HCEC 1CT (cell line): ENCODE measurements at regions not wholly inside any gene's neighbourhood (a gene's known extent, or its start where the extent isn't known, plus 50 kb on each side); places are given as distances from the start of the nearest gene placed in this dataset.
"Not testable (repeated sequence)": the region's sequence is repeated elsewhere in the genome, so short reads cannot be mapped to it uniquely, and the experiment has no call there.

ENCODE experiments used
- DNase-seq: peaks from one replicate; pipeline ENCODE4 v3.0.0-alpha.2; 2017

- DNase-seq = no peak
Measured at GRCh38 chr16:8109510-8110369, 480.6 kb downstream of the TMEM114 start.

GRCh38 chr16:8108991-8109509 lies 481.3 kb downstream of the TMEM114 start:
- no peak for DNase-seq

GRCh38 chr16:8107296-8107695 lies 483.0 kb downstream of the TMEM114 start:
- no peak for DNase-seq

- no peak for DNase-seq
Measured at GRCh38 chr16:8103649-8104289, 486.5 kb downstream of the TMEM114 start.

GRCh38 chr16:8099586-8099985 lies 490.7 kb downstream of the TMEM114 start:
- no peak for DNase-seq

GRCh38 chr16:8098947-8099512 lies 491.3 kb downstream of the TMEM114 start:
- DNase-seq = no peak

GRCh38 chr16:8096211-8096610 lies 494.1 kb downstream of the TMEM114 start:
- no peak for DNase-seq

GRCh38 chr16:8094696-8095095 lies 495.6 kb downstream of the TMEM114 start:
- DNase-seq = no peak

GRCh38 chr16:8088820-8089338 lies 501.4 kb downstream of the TMEM114 start:
- DNase-seq = no peak

GRCh38 chr16:8087597-8088289 lies 502.6 kb downstream of the TMEM114 start:
- DNase-seq = no peak

- no peak for DNase-seq
Measured at GRCh38 chr16:8087146-8087545, 503.2 kb downstream of the TMEM114 start.

- DNase-seq = no peak
Measured at GRCh38 chr16:8084882-8085281, 505.4 kb downstream of the TMEM114 start.

GRCh38 chr16:8084302-8084701 lies 506.0 kb downstream of the TMEM114 start:
- no peak for DNase-seq

GRCh38 chr16:8083560-8083959 lies 506.8 kb downstream of the TMEM114 start:
- DNase-seq = no peak

GRCh38 chr16:8080817-8081216 lies 509.5 kb downstream of the TMEM114 start:
- DNase-seq = no peak

- DNase-seq = no peak
Measured at GRCh38 chr16:8075271-8075670, 515.0 kb downstream of the TMEM114 start.

- DNase-seq = no peak
Measured at GRCh38 chr16:8070506-8070905, 519.8 kb downstream of the TMEM114 start.

GRCh38 chr16:8068225-8068624 lies 522.1 kb downstream of the TMEM114 start:
- DNase-seq = not testable (repeated sequence)

- no peak for DNase-seq
Measured at GRCh38 chr16:8063159-8063558, 527.2 kb downstream of the TMEM114 start.

GRCh38 chr16:8062677-8063076 lies 527.6 kb downstream of the TMEM114 start:
- DNase-seq = no peak

GRCh38 chr16:8055761-8056160 lies 534.5 kb downstream of the TMEM114 start:
- DNase-seq = no peak

- DNase-seq = no peak
Measured at GRCh38 chr16:8053437-8053836, 536.9 kb downstream of the TMEM114 start.

- DNase-seq = no peak
Measured at GRCh38 chr16:8048433-8048832, 541.9 kb downstream of the TMEM114 start.
